GM19467 (cell line): ENCODE measurements at regions not wholly inside any gene's neighbourhood (a gene's known extent, or its start where the extent isn't known, plus 50 kb on each side); places are given as distances from the start of the nearest gene placed in this dataset.

Source experiments
- ATAC-seq: cut with Tn5 transposase; IDR thresholded peaks from one replicate; pipeline ENCODE4 v1.9.1; 2021; ENCODE audit warnings: mild to moderate bottlenecking, moderate library complexity; ENCODE audit not compliant: unreplicated experiment

DNA sequence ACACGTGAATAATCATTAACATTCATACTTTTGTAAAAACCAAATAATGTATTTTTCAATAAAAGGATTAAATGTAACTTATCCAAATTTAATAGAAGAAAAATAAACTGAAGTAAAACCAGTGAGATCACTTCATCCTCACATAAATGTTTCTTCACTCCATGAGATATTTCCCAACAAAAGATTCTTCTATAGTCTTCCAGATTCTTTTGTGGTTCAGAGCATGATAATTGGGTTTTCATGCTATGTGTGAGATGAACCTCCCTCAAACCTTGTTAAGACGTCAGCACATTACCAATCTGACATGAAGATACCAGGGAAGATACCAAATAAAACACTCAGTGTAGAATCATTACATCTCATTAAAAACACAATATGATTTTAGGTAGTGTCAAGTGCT lies 62.9 kb upstream of the OXGR1 start:
- no peak for ATAC-seq

DNA sequence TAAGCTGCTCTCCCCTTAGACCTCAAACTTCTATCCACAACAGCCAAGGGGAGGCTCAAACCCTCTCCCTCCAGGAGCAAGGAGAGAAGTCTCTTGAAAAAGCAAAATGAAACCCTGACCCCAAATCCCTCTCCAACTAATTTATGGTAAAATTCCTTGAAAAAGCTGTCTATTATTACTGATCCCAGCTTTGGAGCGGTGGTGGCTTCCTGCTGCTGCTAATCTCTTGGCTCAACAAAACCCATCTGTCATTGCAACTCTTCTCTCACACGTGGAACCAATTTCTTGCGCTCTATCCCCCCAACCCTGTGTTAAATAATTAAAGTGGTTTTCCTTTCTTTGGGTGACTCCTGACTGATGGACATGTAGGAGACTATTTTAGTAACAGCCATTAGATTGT lies 64.1 kb upstream of the OXGR1 start:
- ATAC-seq: no peak

DNA sequence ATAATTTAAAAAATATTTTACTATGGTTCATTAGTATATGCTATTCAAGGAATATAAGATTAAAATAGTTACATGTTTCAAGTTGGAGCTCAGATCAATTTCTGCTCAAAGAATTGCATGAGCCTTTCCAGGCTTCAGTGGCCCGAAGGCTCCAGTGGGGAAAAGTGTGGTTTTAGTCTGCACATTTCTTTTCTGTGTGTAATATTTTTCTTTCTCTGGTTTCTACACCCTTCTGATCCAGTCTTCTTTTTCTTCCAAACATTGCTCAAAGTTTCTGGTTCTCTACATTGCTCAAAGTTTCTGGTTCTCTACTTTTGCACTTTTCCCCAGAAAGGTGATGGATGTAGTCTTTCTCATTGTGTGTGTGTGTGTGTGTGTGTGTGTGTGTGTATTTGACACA lies 64.7 kb upstream of the OXGR1 start:
- no peak for ATAC-seq

DNA sequence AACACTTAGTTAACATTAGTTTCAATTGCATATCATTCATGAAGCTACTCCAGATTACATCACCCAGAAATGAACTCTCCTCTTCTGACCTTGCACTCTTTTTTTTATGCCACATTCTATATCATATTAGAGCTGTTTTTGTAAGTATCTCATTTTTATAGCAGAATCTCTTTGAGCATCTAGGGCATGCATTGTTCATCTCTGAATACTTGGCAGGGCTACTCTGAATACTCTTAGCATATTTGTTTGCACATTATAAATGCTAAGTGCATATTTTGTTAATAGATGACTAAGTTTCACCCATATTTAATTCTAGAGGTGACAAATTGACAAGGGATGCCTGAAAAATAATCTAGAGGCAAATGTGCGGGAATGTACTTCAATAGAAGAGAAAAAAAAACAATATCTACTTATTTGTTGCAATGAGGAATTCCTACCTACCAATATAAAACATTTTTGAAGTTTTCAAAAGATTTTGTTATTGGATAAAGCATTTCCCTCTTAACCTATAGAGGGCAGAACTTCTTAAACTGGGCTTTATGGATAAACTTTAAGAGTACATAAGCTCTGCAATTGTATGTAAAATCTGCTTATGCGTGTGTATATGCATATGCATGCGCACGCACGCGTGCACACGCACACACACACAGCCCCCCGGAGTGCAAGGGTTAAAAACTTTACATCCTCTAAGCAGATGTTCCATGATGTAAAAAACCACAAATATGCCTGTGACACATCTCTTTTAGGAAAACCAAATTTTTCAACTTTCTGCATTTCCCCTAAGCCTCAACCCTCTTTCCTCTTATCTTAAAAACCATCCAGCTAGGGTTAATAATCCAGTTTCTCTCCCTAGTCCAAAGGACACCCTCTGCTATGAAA lies 73.0 kb upstream of the OXGR1 start:
- ATAC-seq: no peak

DNA sequence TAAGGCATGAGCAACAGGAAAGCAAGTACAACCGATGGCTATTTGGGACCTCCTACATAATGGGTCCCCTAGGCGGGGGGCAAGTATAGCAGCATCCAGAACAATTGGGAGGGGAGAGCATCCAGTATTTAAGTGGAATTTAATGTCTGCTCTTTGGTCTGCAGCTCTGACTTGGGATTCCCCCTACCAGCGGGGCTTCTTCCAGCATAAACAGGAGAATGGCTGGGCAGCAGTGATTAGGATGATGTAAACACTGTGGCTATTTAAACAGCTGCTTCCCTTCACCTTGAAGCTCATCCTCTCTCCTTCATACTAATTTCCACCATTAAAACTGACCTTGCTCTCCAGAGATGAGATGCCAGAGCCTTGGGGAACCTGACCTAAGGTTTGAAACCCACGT lies 73.9 kb upstream of the OXGR1 start:
- ATAC-seq: no peak

DNA sequence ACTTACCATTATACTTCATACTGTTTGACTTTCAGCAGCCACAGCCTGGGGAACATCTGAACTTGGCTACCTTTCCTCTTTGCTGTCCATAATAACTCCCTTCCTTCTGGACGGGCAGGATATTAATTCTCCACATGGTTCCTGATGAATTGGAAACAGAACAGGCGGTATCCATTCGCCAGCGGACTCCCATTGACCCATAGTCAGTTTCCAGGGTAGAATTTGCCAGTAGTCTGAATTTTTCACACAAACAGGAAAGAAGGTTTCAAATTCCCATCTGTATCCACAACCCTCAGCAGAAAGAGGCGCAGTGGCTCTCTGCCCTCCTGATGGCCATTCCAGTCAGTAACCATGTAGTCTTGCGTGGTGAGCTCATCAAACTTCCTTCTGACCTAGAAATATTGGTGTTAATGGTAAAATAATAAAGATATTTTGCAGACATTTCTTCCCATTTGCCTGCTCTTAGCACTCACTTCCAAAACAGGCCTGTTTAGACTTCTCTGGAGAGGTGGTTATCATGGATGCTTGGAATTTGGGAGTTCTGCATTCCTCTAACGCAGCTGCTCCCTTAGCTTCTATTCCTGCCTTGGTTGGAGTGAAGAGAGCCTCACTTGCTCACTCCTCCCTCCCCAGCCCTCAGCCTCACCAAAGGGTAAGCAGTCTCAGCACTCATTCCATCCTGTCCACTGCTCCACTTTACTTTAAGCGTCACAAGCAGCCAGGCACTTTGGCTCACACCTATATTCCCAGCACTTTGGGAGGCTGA lies 75.0 kb upstream of the OXGR1 start:
- ATAC-seq: no peak

DNA sequence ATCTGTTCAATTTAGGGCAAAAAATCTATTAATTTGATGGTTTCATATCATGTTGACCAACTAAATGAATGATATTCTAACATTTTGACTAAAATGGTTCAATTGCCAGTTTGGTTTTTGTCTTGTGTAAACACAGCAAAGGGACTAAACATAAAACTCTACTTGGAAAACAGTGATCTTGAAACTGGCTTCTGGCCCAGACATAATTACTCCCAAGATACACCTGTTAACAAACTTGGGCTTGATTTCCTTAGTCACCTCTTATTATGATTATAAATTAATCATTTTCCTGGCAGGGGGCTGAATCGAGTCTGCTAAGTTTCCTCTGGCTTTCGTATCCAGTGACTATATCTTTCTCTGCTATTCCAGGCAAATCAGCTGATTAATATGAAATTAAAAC lies 78.0 kb upstream of the OXGR1 start:
- ATAC-seq: no peak

DNA sequence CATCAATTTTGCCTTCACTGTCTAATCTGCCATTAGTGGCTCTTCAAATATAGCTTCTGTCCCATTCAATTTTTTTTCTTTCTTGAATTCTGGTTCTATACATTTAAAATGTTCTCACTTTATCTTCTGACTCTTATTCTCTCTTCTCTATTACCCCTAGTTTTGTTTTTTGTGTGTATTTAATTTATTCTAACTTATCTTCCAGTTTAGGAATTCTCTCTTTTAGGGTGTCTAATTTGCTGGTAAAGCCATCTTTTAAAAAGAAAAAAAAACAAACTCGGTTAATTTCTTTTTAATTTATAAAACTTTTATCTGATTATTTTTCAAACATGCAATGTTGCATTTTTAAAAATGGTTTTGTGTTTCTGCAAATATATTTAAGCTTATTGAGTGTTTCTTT lies 80.3 kb upstream of the OXGR1 start:
- ATAC-seq: no peak

DNA sequence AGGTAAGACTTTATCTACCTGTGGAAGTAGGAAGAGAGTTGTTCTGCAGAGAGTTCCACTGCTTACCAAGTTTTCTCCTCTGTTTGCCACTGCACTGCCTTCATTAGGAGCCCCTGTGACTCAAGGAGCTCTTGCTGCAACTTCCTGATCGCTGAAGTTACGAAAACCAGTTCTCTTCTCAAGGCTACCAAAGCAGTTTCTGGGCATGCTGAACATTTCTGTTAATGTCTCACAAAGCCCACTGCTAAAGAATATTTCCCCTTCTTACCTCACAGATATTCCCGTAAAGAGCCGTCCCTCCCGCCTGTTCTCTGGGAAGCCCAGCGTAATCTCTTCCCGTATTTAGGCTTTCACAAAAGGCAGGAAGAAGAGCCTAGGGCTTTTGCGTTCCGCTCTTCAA lies 82.6 kb upstream of the OXGR1 start:
- no peak for ATAC-seq

DNA sequence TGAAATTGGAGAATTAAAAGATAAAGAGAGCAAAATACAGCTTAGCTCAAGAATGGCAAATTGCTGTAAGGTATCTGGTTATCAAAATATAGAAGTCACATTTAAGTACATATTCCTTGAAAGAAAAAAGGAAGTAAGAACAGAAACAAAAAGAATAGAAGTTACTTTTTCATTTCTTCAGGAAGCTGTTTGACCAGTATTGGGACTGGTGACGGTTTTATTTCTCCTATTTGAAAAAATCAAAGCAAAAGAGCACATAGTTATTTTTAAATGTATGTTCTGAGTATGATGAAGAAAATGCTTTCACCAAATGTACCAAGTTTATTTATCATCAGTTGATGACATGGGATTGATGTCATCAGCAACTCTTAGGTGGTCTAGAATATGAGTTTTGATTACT lies 83.1 kb upstream of the OXGR1 start:
- ATAC-seq: no peak

DNA sequence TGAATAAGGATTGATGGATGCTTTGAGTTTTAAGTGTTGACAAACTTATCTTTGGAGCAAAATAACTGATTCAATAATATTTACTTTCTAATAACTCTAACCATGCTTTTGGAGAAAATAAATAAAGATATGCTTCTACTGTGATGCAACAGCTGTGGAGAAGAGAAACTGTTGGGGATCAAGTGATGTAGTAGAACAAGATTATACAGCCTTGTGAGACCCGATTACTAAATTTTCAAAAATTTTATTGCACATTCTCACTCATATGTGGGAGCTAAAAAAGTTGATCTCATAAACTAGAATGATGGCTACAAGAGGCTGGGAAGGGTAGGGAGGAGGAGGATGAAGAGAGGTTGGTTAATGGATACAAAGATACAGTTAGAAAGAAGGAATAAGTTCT lies 85.5 kb upstream of the OXGR1 start:
- ATAC-seq: no peak

DNA sequence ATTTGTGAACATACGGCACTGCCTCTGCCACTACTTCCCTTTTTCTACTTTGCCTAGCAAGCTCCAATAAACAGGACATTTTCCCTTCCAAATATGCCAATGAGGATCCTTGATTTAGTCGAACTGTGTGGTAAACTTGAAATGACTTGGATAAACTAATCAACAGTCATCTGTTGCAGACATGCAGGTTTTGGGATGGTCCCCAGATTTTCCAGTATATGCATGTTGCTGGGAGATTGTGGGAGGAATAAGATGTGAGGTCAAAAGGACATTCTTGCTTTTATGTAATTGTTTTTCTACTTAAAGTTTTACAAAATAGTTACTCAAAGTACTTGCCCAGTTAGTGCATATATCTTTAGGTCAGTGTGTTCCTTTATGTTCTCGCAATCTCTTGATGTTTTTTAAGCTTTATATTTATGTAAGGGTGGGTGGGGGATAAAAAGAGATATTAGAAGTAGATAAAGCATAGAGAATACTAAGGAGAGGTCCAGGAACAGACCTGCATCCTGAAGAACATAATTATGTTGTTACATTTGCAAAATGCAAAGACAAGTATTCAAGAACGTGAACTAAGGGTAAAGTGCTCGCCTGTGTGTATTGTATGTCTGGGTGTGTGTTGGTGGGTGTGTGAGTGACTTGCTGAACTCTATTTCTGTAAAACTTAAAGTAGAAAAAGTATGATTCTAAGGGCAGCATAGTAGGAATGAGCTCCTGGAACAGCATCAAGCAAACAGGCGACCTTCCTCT lies 88.4 kb upstream of the OXGR1 start:
- no peak for ATAC-seq

DNA sequence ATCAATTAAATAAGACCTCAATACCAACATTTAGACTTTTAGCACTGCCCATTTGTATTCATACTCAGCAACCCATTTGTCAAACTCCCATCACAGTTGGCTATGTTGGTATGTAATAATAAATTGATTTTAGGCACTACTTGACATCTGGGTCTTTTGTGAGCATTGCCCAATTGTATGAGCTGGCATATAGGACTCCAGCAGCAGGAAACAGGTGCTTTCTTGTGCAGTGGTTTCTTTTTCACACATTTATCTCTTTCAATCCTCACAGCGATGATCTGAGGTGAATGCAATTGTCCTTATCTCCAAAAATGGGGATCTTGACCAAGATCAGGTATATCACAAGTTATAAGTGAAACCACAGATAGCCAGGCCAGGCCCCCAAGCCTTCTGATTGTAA lies 96.9 kb upstream of the OXGR1 start:
- no peak for ATAC-seq

DNA sequence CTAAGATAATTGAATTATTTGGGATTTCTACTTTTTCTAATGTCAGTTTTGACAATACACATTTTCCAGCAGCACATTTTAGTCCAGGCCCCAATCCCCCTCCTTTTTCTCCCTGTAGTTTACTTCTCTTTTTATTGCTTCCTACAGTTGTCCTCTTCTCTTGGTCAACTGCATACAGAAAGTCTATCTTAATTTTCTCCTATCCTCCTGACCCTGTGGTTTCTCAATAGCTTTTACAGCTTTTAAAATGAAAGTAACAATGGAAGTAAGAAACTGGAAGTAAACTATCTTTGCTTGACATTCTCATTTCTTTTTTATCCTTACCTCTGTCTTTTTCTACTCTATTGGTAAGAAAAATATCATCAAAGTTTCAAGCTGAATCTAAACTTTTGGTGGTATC lies 106.5 kb upstream of the OXGR1 start:
- ATAC-seq: no peak

DNA sequence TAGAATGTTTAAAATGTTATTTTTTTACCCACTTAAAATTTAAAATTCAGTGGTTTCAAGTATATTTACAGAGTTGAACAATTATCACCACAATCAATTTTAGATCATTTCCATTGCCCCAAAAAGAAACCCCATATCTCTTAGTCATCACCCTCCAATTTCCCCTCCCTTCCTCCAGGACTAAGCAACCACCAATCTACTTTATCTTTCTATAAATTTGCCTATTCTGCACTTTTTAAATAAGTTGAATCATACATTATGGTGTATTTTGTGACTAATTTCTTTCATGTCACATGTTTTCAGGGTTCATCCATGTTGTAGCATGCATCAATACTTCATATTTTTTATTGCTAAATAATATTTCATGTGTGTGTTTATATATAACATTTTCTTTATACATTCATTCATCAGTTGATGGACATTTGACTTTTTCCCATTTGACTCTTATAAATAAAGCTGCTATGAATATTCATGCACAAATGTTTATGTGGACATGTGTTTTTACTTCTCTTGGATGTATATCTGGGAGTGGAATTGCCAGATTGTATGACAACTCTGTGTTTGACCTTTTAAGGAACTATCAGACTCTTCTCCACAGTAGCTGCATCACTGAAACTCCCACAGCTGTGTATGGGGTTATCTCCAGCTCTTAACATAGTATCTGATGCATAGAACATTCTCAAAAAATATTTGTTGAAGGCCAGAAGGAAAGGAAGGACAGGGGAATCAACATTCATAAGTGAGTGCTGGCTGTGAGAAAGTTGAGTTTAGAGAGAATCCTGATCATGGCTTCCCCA lies 107.8 kb upstream of the OXGR1 start:
- no peak for ATAC-seq

DNA sequence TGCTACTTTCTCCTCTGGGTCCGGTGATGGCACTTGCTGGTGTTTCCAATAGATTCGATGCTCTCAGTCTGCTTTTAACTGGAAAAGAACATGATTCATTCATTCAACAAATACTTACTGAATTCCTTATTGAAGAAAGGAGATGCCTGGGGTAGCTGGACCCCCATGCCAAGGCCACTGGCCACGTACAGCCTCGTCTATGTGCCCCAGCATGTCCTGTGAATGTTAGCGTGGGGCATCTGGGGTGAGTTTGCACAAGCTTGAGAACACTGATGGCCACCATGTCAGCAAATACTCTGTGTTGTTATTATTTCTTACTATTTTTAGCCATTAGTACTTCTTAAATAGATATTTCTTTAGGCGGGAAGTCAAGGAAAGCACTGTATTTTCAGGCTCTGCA lies 112.0 kb upstream of the OXGR1 start:
- no peak for ATAC-seq

DNA sequence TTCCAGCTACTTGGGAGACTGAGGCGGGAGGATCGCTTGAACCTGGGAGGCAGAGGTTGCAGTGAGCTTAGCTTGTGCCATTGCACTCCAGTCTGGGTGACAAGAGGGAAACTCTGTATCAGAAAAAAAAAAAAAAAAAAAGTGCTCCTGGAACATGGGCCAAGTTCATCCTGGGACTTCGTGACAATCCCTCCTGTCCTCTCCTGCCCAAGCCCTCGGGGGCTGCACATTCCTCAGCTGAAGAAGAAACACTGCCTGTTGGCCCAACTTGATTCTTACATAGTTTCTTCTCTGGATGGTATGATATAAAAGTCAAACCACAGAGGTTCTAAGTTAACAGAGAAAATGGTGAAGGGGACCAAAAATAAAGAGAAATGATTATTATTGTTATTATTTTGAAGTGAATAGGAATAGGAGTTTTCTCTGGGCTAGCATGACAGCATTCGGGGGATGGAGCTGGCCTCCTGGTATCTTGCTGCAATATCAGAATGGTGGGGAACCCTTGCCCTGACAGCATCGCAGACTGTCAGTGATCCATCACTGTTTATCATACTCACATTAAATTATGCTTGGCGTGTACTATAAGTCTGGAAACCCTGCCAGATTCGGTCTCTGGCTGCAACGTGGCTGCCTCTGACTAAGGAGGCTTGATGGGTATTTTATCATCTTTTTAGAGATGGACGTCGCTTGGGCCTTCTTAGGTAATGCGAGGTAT lies 113.7 kb upstream of the OXGR1 start:
- no peak for ATAC-seq

DNA sequence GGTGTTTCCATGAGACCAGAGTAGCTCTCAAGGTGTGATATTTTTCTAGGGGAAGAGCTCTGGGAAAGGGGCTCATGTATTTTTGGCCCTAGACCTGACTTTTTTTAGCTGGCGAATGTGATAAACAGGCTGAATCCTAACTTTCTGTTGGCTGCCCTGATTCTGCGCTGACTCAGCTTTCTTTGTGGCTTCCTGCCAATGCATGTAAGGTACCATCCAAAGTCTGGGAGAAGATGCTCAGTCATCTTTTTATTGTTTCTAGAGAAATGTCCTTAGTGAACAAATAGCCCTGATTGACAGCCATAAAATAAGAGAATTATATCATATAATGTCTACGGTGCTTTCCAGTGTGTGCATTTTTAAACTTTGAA lies 113.6 kb upstream of the MBNL2 start:
- ATAC-seq: no peak

DNA sequence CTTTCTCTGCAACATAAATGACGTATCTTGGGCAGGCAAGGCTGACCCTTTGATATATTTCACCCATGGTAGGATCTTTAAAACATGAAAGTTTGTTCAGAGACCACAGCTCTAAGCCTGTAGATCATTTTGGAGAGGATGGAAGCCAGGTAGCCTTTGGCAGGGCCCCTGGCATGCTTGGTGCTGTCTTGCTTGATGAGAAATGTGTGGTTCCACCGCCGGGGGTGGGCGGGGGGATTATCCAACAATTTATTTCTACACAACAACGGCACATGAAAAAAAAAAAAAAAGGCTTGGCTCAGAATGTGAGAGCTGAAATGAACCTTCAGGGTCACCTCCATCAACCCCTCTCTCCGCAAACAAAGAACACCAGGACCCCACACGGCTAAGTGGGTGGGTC lies 112.9 kb upstream of the MBNL2 start:
- no peak for ATAC-seq

DNA sequence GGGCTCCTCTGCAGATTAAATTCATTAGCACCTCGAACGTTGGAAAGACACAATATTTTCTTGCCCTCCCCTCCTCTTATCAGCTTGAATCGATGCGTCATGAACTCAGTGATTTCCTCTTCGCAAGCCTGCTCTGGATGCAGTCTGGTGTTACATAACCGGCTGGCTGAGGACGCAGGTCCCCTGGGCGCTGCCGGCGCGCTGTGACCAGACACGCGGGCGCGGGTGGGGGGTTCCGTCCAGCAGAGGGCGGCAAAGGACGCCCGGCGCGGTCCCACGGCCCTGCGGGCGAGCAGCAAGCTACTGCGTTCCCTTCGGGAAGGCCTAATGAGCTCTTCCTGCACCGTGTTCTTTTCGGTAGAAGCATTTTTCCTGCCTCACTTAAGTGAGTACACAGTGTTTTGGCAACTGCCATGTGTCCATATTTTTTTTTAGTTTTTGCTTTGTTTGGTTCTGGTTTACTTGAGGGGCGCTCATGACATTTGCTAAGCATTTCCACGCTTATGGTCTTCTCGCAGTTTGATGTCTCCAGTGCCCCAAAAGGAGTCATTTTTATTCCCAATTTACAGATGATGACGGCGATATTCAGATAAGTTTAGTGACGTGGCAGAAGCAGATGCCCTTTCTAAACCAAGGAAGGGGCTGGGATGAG lies 112.2 kb upstream of the MBNL2 start:
- ATAC-seq: peak; percentile 94
